Glomerular visceral epithelial cell (primary cell): ENCODE measurements at regions not wholly inside any gene's neighbourhood (a gene's known extent, or its start where the extent isn't known, plus 50 kb on each side); places are given as distances from the start of the nearest gene placed in this dataset.

Experiments used
- DNase-seq: peaks from one replicate; pipeline ENCODE4 v3.0.0-alpha.2; 2016; ENCODE audit errors: extremely low spot score

DNA sequence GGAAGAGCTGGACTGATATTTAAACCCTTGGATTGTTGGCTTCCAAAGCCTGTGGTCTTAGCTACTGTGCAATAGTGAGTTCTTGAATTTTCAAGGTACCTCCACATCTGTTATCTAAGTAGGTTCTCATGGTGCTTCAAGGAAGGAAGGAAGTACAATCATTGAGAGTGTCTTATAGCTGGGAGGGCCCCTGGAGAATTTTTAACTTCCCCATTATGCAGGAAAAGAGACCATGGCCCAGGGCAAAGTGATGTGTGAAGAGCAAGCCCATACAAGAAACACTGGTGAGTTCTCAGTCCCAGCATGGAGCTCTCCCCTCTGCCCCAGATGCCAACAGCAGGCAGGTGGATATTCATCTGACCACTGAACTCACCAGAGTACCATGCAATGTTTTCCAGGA is 169.0 kb upstream of the IRX6 start:
- no peak for DNase-seq

DNA sequence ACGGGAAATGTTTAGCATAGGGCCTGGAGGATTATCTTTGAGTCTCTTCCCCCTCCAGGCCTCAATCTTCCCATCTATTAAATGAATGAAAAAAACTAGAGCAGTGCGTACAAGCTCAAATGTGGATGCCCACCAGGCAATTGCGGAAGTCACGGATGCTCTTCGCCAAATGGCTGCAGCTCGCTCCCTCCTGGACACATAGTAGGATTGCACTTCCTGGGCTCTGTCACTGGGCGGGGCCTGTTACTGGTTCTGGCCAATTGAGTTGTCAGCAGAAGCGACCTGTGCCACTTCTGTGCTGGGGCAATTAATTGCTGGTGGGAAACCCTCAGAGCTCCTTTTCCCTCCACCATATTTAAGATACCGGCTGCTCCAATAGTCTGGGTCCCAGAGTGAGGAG is 168.2 kb upstream of the IRX6 start:
- DNase-seq = no peak

DNA sequence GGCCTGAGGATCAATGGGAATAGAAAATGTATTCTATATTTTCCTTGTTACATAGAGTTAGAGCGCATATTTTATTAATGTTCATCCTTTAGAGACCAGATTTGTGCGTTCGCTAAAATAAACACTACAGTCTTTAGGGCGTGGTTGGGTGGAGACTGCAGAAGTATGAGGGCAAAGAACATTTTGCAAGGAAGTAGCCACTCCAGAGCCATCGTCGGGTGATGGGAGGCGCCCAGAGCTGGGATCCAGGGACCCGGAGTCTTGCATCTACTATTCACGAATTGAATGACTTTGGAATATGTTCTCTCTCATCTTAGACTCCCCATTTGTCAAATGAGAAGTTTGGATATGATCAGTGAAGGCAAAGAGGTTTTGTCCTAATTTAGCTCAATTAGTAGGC is 154.2 kb upstream of the IRX6 start:
- no peak for DNase-seq

DNA sequence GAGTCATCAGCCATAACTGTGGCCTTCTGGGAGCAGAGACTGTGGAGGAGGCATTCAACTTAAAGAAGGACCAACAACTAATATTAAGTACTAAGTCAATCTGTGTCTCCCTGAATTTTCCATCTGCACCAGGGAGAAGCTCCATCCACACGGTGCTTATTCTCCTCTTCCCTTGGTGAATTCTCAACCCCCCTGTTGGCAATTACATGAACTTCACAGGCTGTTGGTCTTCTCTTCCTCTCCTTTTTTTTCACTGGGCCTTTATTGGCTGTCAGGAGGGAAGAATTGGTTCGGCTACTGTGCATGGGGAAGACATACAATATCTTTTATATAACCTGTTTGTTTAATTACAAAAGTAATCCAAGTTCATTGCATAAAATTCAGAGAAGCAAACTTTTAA is 152.8 kb upstream of the IRX6 start:
- DNase-seq = no peak

DNA sequence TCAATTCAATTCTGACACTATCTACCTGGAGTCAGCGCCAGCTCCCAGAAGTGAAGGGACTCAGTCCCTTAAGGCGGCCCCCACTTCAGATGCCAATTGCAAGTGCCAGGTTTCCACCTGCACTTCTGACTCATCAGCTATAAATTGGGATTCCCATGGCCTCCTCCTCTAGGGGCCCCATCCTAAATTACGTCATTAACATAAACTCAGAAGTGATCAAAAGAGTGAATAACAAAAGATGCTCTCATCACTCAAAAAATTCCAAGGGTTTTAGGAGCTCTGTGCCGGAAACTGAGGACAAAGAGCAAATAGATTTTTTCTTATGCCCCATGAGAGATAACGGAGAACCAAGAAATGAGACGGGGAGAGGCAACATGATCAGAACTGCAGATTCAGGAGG is 148.6 kb upstream of the IRX6 start:
- DNase-seq = no peak

DNA sequence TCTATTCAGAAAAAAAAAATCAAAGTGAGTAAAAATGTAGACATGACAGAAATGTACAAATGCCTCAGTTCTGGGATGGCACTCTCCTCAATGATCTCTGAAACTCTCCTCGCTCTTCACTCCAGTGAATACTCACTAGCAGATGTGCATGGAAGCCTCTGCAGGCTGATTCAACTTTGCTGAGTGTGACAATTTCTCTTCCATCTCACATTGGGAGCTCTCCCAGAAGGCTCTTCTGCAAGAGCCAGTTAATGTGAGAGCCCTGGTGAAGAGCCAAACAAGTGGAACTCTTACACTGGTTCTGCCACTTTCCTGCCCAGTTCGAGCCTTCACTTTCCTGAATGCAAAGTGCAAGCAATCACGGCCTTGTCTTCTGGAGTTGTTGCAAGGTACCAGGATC is 147.1 kb upstream of the IRX6 start:
- no peak for DNase-seq

DNA sequence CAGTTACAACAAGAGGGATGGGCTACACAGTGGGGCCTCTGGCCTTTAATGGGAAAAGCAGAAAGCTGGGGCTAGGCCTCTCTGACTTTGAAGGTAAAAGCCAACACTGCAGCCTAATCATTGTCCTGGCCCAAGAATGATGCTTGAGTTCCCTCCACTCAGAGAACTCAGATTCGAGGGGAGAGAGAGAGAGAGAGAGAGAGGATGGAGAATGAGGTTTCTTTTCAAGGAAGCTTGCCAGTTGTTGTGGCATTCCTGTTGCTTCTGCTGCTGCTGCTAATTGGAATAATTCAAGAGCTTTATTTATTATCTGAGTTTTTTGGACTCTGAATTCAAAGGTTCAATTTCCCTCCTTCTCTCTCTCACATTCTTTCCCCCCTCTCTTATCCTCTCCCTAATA is 144.6 kb upstream of the IRX6 start:
- DNase-seq = no peak

DNA sequence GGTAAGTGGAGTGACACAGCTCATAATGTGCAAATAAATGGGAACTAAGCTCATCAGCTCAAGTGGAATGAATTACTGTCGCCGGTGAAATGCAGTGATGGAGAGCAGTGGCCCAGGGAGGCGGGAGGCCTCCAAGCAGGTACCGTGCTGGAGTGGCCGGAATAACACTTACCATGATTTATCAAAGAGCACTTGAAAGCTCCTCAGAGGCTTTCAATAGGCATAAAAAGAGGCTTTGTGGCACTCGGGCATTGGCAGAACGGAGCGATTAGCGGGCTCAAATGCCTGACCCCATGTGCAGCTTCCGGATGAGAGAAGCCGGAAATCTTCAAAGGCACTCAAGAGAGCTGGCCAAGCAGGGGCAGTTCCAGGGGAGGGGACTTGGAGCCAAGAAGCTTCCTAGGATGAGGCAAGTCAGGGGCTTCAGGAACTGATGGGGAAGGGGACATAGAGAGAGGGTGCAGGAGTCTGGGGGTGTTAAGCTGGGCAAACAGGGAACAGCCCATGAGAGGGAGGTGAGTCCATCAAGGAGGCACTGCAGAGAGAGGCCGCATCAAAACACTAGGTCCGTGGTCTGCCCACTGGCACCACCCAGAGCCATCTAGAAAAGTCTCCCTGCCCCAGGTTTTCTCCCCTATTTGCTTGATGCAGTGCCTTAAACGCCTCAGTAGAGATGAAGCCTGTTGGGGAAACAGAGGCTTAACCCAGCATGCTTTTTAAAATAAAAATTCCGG is 144.0 kb upstream of the IRX6 start:
- DNase-seq = no peak

DNA sequence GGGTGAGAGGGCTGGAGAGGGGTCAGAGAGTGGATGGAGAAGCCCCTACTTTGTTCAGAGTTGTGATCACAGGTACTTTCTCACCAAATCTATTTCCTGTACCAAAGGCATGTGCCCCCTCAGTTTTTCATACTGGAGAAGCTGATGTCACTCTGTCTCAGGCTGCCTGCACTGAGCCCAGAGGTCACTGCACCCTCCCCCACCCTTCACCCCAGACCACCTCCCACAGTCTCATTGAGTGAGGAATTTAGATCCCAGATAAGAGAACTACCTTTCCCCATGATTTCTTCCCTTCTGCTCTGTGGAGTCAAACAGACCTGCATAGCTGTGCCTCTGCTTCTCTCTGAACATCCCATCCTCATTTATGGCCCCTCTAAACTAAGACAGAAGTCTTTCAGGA is 140.0 kb upstream of the IRX6 start:
- DNase-seq = no peak

DNA sequence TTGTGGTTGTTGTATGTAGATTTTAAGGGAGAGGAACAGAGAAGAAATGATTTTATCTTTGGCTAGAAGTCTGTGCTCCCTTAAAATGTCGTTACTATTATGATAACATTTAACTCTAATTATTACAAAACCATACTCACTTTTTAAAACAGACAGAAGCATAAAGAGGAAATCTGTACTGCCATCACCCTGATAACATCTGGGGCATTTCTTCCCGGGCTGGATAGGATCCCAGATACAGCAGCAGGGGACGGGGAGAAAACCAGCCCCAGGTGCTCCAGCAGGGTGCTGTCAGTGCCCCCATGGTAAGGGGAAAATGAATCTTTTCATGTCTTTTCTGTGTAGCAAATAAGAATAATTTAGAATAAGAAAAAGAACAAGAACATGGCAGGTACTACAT is 139.4 kb upstream of the IRX6 start:
- DNase-seq = no peak

DNA sequence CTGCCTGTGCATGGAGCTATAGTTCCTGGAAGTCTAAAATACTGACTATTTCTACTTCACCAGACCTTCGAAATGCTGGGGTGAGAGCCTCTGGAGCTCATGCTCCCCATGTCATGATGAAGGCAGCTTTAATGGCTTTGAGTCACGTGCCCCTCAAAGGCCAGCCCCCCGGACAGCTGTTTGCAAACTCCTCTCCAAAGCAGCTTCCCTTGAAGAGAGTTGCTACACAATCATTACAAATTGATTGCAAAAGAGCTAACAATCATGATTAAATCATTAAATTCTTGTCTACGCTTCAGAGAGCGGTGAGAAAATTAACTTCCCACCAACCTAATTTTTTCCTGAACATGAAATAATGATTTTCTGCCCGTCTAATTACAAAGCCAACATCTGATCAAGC is 134.8 kb upstream of the IRX6 start:
- no peak for DNase-seq

DNA sequence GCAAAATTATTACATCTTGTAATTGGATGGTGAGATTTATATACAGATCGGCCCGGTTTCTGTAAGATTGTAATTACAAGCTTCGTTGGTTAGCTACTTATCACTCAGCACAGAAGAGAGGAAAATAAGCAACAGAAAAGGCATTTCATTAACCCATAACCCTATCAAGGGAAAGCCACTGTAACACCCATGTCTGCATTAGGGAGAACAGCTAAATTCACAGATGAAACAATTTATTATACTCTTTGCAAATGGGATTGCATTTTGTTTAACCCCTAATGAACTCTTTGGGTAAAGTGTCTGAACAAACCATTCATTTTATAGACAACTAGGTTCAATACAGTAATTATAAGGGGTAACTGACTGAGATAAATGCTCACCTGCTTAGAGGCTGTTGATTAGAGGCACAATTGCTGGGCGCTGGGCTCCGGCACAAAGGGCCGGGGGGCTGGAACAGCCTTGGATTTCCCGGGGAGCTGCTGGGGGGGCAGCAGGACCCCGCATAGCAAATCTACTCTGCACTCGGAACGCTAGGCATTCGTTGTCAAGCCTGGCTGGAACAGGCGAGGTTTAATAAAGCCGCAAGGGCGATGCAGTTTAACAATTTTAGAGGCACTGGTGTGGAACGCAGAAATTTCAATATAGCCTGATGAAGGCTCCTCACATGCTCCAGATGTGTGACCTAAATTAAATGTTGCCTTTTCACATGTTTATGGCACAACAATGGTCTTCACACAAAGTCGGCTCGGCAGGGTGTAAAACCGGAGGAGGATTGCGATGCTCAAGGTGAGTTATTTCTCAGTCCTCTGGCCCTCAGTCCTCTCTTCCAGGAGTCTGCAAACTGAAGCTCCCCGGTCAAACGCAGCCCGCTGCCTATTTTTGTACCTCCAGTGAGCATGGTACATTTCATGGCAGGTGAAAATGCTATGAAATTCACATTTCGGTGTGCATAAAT is 134.0 kb upstream of the IRX6 start:
- DNase-seq = no peak

DNA sequence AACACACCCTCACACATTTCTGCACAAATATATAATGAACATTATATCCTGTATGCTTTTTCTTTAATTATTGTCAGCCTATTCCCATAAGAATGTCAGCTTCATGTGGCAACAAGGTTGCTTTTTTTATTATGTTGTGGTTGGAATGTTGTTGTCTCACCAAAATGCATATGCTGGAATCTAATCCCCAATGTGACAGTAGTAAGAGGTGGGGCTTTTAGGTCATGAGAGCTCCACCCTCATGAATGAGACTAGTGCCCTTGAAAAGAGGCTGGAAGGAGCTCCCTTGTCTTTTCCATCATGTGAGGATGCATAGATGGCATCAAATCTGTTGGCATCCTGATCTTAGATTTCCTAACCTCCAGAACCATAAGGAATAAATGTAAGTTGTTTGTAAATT is 131.3 kb upstream of the IRX6 start:
- no peak for DNase-seq

DNA sequence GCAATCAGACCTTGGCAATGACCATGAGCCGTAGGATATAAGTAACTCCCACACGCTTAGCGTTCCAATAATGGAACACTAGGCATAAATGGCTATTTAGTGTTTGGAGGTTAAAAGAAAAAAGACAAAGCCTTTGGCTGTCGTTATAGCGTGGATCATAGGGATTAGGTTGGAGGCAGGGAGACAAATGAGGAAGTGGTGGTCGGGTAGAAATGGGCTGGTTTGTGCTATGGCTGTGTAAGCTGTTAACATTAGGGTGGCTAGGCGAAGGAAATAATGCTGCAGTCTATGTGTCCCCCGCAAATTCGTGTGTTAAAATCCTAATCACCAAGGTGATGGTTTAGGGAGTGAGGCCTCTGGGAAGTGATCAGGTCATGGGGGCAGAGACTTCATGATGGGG is 120.4 kb upstream of the IRX6 start:
- DNase-seq = no peak

DNA sequence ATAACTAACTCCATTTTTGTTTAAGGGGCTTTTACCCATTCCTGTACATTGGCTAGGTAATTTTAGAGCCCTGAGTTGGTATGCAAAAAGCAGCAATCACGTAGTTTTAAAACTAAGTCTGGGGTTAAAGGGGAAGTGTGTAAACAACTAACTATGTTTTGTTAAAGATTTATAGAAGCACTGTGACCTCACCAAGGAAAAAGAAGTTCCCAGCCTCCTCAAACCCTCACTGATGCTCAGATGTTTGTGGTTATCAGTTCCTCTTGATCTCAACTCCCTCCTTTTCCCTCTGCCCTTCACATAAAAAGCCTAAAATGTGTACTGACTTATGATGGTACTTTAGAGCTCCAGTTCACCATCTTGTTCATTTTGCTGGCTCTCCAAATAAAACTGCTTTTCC is 119.9 kb upstream of the IRX6 start:
- no peak for DNase-seq

DNA sequence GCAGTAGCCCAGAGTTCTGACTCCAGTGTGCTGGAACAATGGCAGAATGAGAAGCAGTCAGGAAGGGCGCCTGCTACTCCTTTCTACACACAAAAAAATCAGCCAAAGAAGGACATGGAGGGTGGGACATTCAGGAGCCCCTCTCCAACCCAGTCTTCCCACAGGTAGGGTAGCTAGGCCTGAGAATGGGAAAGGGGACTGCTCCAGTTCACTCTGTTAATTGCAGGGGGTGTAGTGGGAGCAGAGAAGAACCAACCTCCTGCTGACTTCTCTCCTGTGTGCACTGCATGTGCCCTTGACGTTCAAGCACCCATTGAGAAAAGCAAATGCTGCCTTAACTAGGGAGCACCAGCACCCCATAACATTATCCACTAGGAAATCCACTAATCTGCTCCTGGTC is 119.1 kb upstream of the IRX6 start:
- no peak for DNase-seq

DNA sequence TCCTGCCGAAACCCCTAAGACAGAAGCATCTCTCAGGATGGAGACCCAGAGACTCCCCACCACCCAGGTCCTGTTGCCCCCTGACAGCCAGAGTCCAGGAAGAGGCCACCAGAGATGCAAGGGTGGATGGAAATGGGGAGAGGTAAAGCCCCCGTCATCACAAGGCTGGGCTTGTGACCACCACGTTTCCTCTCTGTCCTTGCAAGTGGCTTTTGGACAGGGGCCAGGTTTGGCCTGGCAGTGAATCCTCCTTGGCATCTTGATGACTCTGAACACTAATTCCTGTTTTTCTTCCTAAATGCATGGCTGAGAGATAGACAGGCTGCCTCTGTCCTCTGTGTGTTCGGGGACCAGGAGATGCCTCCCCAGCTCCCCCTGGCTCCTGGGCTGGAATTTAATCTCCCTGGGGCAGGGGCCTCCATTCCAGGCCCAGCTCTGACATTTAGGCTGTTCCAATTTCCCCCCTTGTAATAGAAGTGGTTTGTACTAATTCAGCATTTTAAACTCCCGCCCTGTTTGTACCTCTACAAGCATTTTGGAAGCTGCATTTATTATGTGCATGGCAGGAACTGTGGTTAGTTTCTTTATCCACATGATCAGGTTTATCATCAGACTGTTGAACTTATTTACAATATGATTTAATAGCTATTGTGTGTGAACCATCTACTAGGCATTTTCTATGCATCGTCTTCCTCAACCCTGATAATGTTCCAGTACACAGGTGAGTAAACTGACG is 116.1 kb upstream of the IRX6 start:
- DNase-seq = no peak

DNA sequence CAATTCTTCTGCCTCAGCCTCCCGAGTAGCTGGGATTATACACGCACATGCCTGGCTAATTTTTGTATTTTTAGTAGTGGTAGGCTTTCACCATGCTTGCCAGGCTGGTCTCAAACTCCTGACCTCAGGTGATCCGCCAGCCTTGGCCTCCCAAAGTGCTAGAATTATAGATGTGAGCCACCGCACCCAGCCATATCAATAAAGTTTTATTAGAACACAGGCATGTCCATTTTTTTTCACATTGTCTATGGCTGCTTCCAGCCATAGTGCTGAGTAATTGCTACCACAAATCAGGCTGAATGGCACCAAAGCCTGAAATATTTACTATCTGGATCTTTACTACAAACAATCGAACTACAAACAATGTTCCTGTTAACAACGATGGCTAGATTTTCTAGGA is 114.4 kb upstream of the IRX6 start:
- no peak for DNase-seq

DNA sequence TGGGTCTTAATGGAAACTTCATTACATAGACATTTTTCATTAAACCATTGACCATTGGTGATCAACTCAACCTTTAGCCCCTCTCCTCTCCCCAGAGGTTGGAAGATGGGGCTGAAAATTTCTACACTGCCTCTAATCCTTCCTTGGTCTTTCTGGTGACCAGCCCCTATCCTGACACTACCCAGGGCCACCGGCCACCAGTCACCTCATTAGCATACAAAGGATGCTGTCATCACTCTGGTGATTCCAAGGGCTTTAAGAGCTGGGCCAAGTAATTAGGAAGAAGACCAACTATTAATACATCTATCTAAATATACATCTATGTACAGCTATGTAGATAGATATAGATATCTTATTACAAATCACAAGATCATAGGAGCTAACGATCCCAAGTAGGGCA is 111.2 kb upstream of the IRX6 start:
- DNase-seq = no peak

DNA sequence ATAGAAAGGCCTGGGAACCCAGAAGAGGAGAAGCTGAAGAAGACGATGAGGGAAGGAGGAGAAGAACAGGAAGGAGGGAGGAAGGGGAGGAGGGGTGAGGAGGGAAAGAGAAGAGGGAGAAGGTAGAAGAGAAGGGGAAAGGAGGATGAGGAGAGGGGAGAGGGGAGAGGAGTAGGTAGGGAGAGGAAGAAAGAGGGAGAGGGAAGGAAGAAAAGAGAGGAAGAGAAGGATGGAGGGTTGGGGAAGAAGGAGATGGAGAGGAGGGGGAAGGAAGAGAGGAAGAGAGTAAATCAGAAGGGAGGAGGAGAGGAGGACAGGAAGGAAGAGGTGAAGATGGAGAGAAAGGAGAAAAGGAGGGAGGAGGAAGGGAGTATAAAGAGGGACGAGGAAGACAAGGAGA is 109.6 kb upstream of the IRX6 start:
- no peak for DNase-seq

DNA sequence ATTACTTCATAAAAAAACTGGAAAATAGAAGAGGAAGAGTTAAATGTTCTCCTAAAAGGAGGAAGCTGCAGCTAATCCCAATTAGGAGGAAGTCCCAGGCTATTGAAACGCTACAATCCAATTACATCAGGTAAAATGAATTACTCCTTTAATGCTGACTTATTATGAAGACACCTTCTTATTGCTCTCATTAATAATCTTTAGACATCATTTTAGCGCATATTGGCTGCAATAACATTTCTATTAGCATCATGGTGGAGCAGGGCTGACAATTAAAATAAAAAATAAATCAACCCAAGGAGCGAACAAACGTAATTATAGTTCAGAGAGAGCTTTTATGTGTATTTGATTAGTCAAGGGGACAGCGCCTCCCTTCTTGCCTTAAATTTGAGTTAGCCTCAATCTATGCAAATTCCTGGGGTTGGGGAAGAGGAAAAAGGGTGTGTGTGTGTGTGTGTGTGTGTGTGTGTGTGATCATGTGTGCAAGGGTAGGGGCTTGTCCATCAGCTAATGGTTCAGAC is 109.0 kb upstream of the IRX6 start:
- no peak for DNase-seq

DNA sequence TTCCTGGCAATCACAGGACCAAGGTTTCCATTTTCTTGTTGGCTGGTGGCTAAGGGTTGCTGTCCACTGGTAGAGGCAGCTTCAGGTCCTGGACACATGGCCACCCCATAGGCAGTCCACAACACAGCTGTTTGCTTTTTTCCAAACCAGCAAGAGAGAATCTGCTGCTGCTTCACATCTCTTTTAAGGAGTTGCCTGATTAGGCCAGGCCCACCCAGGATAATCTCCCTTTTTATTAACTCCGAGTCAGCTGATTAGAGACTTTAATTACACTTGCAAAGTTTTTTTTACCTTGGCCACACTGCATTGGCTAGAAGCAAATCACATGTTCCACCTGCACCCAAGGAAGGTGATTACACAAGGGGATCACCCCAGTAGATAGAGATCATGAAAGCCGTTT is 106.6 kb upstream of the IRX6 start:
- DNase-seq = no peak
